ENCODE measurements at regions not wholly inside any gene's neighbourhood (a gene's known extent, or its start where the extent isn't known, plus 50 kb on each side); places are given as distances from the start of the nearest gene placed in this dataset.
"Not testable (repeated sequence)": the region's sequence is repeated elsewhere in the genome, so short reads cannot be mapped to it uniquely, and the experiment has no call there.

GRCh38 chr7:128561116-128561722 lies 84.7 kb downstream of the METTL2B start:
- DNase-seq (ENCODE audit: low spot score); ATAC-seq: not testable (repeated sequence)

- not testable (repeated sequence) for ATAC-seq; DNase-seq (ENCODE audit: low spot score)
These were observed 86.2 kb downstream of the METTL2B start for GRCh38 chr7:128562795-128563194.

- ATAC-seq; DNase-seq (ENCODE audit: low spot score): not testable (repeated sequence)
These were observed 87.7 kb downstream of the METTL2B start for GRCh38 chr7:128564123-128564700.

- not testable (repeated sequence) for DNase-seq (ENCODE audit: low spot score); ATAC-seq
These were observed 88.7 kb downstream of the METTL2B start for GRCh38 chr7:128564932-128565864.

- not testable (repeated sequence) for DNase-seq (ENCODE audit: low spot score); ATAC-seq
These were observed 96.8 kb upstream of the GARIN1A start for GRCh38 chr7:128575277-128575676.

GRCh38 chr7:128576953-128577352 lies 95.1 kb upstream of the GARIN1A start:
- DNase-seq (ENCODE audit: low spot score); ATAC-seq: not testable (repeated sequence)

- not testable (repeated sequence) for ATAC-seq; DNase-seq (ENCODE audit: low spot score)
These were observed 92.2 kb upstream of the GARIN1A start for GRCh38 chr7:128579843-128580242.

- not testable (repeated sequence) for ATAC-seq; DNase-seq (ENCODE audit: low spot score)
These were observed 91.0 kb upstream of the GARIN1A start for GRCh38 chr7:128581100-128581499.

- ATAC-seq, result not testable (repeated sequence)
These were observed 90.1 kb upstream of the GARIN1A start for GRCh38 chr7:128581825-128582561.

GRCh38 chr7:128586715-128587114 lies 85.4 kb upstream of the GARIN1A start:
- ATAC-seq; DNase-seq (ENCODE audit: low spot score): not testable (repeated sequence)

More at GRCh38 chr7:128581825-128582561, 90.1 kb upstream of the GARIN1A start:
- not testable (repeated sequence) for DNase-seq (ENCODE audit: low spot score)

- DNase-seq (ENCODE audit: low spot score) (no peak), ATAC-seq (no peak)
These were observed 80.4 kb upstream of the GARIN1A start for GRCh38 chr7:128591705-128592104.

GRCh38 chr7:128592209-128592608 lies 79.9 kb upstream of the GARIN1A start:
- not testable (repeated sequence) for DNase-seq (ENCODE audit: low spot score); ATAC-seq

- not testable (repeated sequence) for ATAC-seq; DNase-seq (ENCODE audit: low spot score)
These were observed 78.0 kb upstream of the GARIN1A start for GRCh38 chr7:128594061-128594460.

GRCh38 chr7:128596336-128597128 lies 75.6 kb upstream of the GARIN1A start:
- DNase-seq (ENCODE audit: low spot score); ATAC-seq: not testable (repeated sequence)

GRCh38 chr7:128598946-128599345 lies 73.1 kb upstream of the GARIN1A start:
- ATAC-seq; DNase-seq (ENCODE audit: low spot score): not testable (repeated sequence)

- ATAC-seq, result peak; percentile 96
- DNase-seq (ENCODE audit: low spot score), result not testable (repeated sequence)
These were observed 63.2 kb upstream of the GARIN1A start for GRCh38 chr7:128608678-128609421.

- not testable (repeated sequence) for ATAC-seq; DNase-seq (ENCODE audit: low spot score)
These were observed 58.7 kb upstream of the GARIN1A start for GRCh38 chr7:128613366-128613765.

- ATAC-seq; DNase-seq (ENCODE audit: low spot score): not testable (repeated sequence)
These were observed 57.3 kb upstream of the GARIN1A start for GRCh38 chr7:128614812-128615211.

GRCh38 chr7:128616799-128617198 lies 55.3 kb upstream of the GARIN1A start:
- not testable (repeated sequence) for ATAC-seq; DNase-seq (ENCODE audit: low spot score)

All from left lobe of liver (tissue), 2 donors.